IMR-90 (cell line): ENCODE measurements at regions not wholly inside any gene's neighbourhood (a gene's known extent, or its start where the extent isn't known, plus 50 kb on each side); places are given as distances from the start of the nearest gene placed in this dataset.
"Not testable (repeated sequence)": the region's sequence is repeated elsewhere in the genome, so short reads cannot be mapped to it uniquely, and the experiment has no call there.

Experiments
- ATAC-seq: fragments of 200-7000 bp; cut with Tn5 transposase; 2 replicates; pipeline ENCODE4 v1.9.1; 2020; ENCODE audit warnings: low read depth, mild to moderate bottlenecking, moderate library complexity
- BruUV-seq: library from RNA; stranded (reverse); fragments of 400-500 nt; replicated peaks from 2 replicates; lab custom pipeline; 2021; lab: Mats Ljungman, UMichigan
- CTCF ChIA-PET: fragments of 300-600 bp; formaldehyde crosslinking; extraction: SDS; loops from one replicate; lab custom pipeline; 2021; ENCODE audit warnings: antibody characterized with exemption; lab: Yijun Ruan, JAX
- POLR2A ChIA-PET: fragments of 300-600 bp; sonication (Branson Sonifier 250); formaldehyde crosslinking; loops from one replicate; lab custom pipeline; 2022; ENCODE audit warnings: antibody characterized with exemption; ENCODE audit not compliant: unreplicated experiment; lab: Charles Lee
- DNase-seq: peaks from one replicate; pipeline ENCODE4 v3.0.0; 2013
- H2AFZ ChIP-seq: replicated peaks from 2 replicates; pipeline ENCODE3; 2013; ENCODE audit warnings: low read length, mild to moderate bottlenecking; ENCODE audit not compliant: poor library complexity
- H2AK5ac ChIP-seq: 2 replicates; pipeline ENCODE4 v1.6.1; 2013; ENCODE audit warnings: low read depth, low read length, inconsistent platforms
- H2AK9ac ChIP-seq: replicated peaks from 2 replicates; pipeline ENCODE3; 2013; ENCODE audit warnings: mild to moderate bottlenecking, low read depth, low read length, moderate library complexity; ENCODE audit not compliant: poor library complexity
- H2BK120ac ChIP-seq: 2 replicates; pipeline ENCODE4 v1.6.1; 2013; ENCODE audit warnings: low read depth, low read length, inconsistent platforms
- H2BK15ac ChIP-seq: 3 replicates; pipeline ENCODE4 v1.6.1; 2013; ENCODE audit warnings: low read depth, low read length, inconsistent platforms
- H2BK20ac ChIP-seq: 2 replicates; pipeline ENCODE4 v1.6.1; 2013; ENCODE audit warnings: low read depth, mild to moderate bottlenecking, inconsistent platforms, low read length, moderate library complexity
- H2BK5ac ChIP-seq: 2 replicates; pipeline ENCODE4 v1.6.1; 2013; ENCODE audit warnings: mild to moderate bottlenecking, low read depth, low read length, inconsistent platforms; ENCODE audit not compliant: poor library complexity, severe bottlenecking
- H3K14ac ChIP-seq: replicated peaks from 2 replicates; pipeline ENCODE4 v1.6.1; 2013; ENCODE audit warnings: low read depth, low read length, inconsistent platforms
- H3K18ac ChIP-seq: 2 replicates; pipeline ENCODE4 v1.6.1; 2013; ENCODE audit warnings: low read depth, low read length, control low read depth
- H3K23ac ChIP-seq: 2 replicates; pipeline ENCODE4 v1.6.1; 2013; ENCODE audit warnings: low read depth, low read length, inconsistent platforms
- H3K27ac ChIP-seq: 2 replicates; pipeline ENCODE4 v1.5.1; 2013; ENCODE audit warnings: mild to moderate bottlenecking, control low read depth, low read length; ENCODE audit not compliant: insufficient read depth
- H3K27me3 ChIP-seq: 2 replicates; pipeline ENCODE4 v1.6.1; 2013; ENCODE audit warnings: low read length; ENCODE audit not compliant: control insufficient read depth, insufficient read depth
- H3K36me3 ChIP-seq: 2 replicates; pipeline ENCODE4 v1.6.1; 2013; ENCODE audit warnings: low read length, mixed read lengths; ENCODE audit not compliant: control insufficient read depth, insufficient read depth
- H3K4ac ChIP-seq: 2 replicates; pipeline ENCODE4 v1.6.1; 2013; ENCODE audit warnings: low read depth, low read length, inconsistent platforms
- H3K4me1 ChIP-seq: 2 replicates; pipeline ENCODE4 v1.6.1; 2013; ENCODE audit warnings: low read length, mixed read lengths; ENCODE audit not compliant: control insufficient read depth, insufficient read depth
- H3K4me2 ChIP-seq: 2 replicates; pipeline ENCODE4 v1.6.1; 2013; ENCODE audit warnings: low read depth, mild to moderate bottlenecking, control low read depth, low read length, moderate library complexity
- H3K4me3 ChIP-seq: 2 replicates; pipeline ENCODE4 v1.5.1; 2013; ENCODE audit warnings: low read depth, mild to moderate bottlenecking, control low read depth, low read length, moderate library complexity; ENCODE audit not compliant: insufficient read depth
- H3K56ac ChIP-seq: 2 replicates; pipeline ENCODE4 v1.6.1; 2013; ENCODE audit warnings: low read length, inconsistent platforms; ENCODE audit not compliant: insufficient read depth; ENCODE audit errors: extremely low read depth
- H3K79me1 ChIP-seq, 2 experiments: 2 replicates each; pipeline ENCODE4 v1.6.1; 2013; ENCODE audit warnings: low read length in 2 of 2, inconsistent platforms in 1 of 2, low read depth in 1 of 2
- H3K9ac ChIP-seq: 2 replicates; pipeline ENCODE4 v1.6.1; 2013; ENCODE audit warnings: low read depth, low read length, control low read depth
- H3K9me1 ChIP-seq: 2 replicates; pipeline ENCODE4 v1.6.1; 2013; ENCODE audit warnings: low read length, inconsistent platforms; ENCODE audit not compliant: insufficient read depth
- H3K9me3 ChIP-seq: 2 replicates; pipeline ENCODE4 v1.6.1; 2013; ENCODE audit warnings: low read length; ENCODE audit not compliant: control insufficient read depth, insufficient read depth
- H4K20me1 ChIP-seq: 2 replicates; pipeline ENCODE4 v1.6.1; 2013; ENCODE audit warnings: low read length, inconsistent platforms; ENCODE audit not compliant: insufficient read depth
- H4K5ac ChIP-seq: 2 replicates; pipeline ENCODE4 v1.6.1; 2013; ENCODE audit warnings: mild to moderate bottlenecking, low read depth, low read length, control low read depth
- H4K8ac ChIP-seq, 2 experiments: 2 replicates each; pipeline ENCODE4 v1.6.1; 2013; ENCODE audit warnings: low read depth in 2 of 2, low read length in 2 of 2, control low read depth in 1 of 2, inconsistent platforms in 1 of 2
- H4K91ac ChIP-seq: 2 replicates; pipeline ENCODE4 v1.6.1; 2013; ENCODE audit warnings: low read depth, low read length, inconsistent platforms; ENCODE audit not compliant: insufficient read depth
- WGBS, 2 experiments: methylation state at CpG; one replicate each; pipeline versions ENCODE4 v1.1.5 to v1.1.7; 2013; ENCODE audit warnings: missing lambda C conversion rate in 2 of 2; ENCODE audit not compliant: insufficient read length in 1 of 2; ENCODE audit errors: extremely low coverage in 2 of 2; 5-methylcytosine and 5-hydroxymethylcytosine counted together
- dilution Hi-C: fragments of 300-500 bp; cut with HindIII; formaldehyde crosslinking; loops from one replicate; pipeline ENCODE4 v1.14.3; 2018; ENCODE audit warnings: low sequenced_read_pairs; ENCODE audit not compliant: unreplicated experiment
- in situ Hi-C: fragments of 300-500 bp; cut with MboI; formaldehyde crosslinking; loops from 3 replicates; pipeline ENCODE4 v1.14.3; 2019; ENCODE audit warnings: low sequenced_read_pairs, inconsistent platforms, mixed read lengths
- intact Hi-C: fragments of 100-400 bp; cut with micrococcal nuclease; formaldehyde crosslinking; loops from 2 replicates; pipeline ENCODE4 v1.10.0; 2022

DNA sequence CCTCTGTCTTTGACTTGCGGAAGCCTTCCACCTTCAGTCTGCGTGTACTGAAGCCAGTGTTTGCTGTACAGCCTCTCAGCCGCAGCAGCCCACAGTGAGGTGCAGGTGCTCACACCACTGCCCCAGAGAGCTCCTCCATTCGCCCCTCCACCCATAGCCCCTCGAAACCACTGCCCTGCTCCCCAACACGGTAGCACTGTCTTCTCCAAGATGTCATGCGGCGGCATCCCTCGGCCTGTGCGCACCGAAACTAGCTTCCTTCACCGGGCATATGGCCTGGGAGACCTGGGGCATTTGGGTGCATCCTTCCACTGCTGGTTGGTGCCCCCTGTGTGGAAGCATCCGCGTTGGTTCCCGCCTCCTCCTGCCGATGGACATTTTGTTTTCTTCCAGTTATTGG lies 86.8 kb upstream of the LPCAT1 start:
- H3K79me1 ChIP-seq, H3K36me3 ChIP-seq, DNase-seq, H3K18ac ChIP-seq, intact Hi-C loops, POLR2A ChIA-PET, H4K91ac ChIP-seq, H3K4ac ChIP-seq, ATAC-seq, H2AFZ ChIP-seq, H3K4me3 ChIP-seq, BruUV-seq, H4K8ac ChIP-seq, H2AK5ac ChIP-seq, H4K20me1 ChIP-seq, H2AK9ac ChIP-seq, H3K9me3 ChIP-seq, H2BK5ac ChIP-seq, H3K23ac ChIP-seq, H2BK15ac ChIP-seq, H2BK20ac ChIP-seq, H3K27ac ChIP-seq, H3K14ac ChIP-seq, H3K4me1 ChIP-seq, CTCF ChIA-PET, in situ Hi-C loops, dilution Hi-C loops, H2BK120ac ChIP-seq, H3K4me2 ChIP-seq, H3K56ac ChIP-seq, H3K9me1 ChIP-seq, H3K9ac ChIP-seq, H4K5ac ChIP-seq: not testable (repeated sequence)
- H3K27me3 ChIP-seq, result peaks cover 37% of the 10 kb centered on the region
- WGBS, 2 experiments, result no CpG with 5 or more reads among the region's 16 CpGs

DNA sequence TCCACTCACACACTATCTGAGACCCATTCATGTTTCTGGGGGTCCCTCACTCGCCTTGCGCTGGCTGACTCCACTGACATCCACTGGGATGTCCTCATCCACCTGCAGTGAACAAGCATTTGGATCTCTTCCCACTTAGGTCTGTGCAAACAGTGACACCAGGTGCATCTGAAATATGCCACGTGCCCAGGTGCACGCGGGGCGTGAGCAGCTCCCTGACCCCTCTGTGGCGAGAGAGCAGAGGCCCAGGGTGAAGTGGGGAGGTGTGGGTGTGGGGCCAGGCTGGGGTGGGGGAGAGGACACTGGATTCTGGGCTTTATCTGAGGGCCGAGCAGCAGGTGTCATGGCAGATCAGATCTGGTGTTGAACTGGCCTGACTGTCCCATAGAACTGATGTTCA lies 85.4 kb upstream of the LPCAT1 start:
- H3K9me3 ChIP-seq, ATAC-seq, H2AFZ ChIP-seq, H3K56ac ChIP-seq, H4K91ac ChIP-seq, BruUV-seq, H3K9ac ChIP-seq, H2BK120ac ChIP-seq, H4K20me1 ChIP-seq, H2BK20ac ChIP-seq, H3K18ac ChIP-seq, H3K4ac ChIP-seq, H3K9me1 ChIP-seq, H4K5ac ChIP-seq, DNase-seq, H3K23ac ChIP-seq, POLR2A ChIA-PET, H3K4me2 ChIP-seq, dilution Hi-C loops, H3K14ac ChIP-seq, H3K4me1 ChIP-seq, H3K27ac ChIP-seq, in situ Hi-C loops, H2AK9ac ChIP-seq, H2BK5ac ChIP-seq, H3K79me1 ChIP-seq, H3K4me3 ChIP-seq, H2AK5ac ChIP-seq, H4K8ac ChIP-seq, intact Hi-C loops, CTCF ChIA-PET, H2BK15ac ChIP-seq, H3K36me3 ChIP-seq: not testable (repeated sequence)
- 93% methylated on average over 2 of the region's 8 CpGs; no CpG with 5 or more reads in 1 of the 2 experiments for WGBS, 2 experiments
- H3K27me3 ChIP-seq, result peaks cover 44% of the 10 kb centered on the region
